T-helper 9 cell (primary cell): ENCODE measurements at regions not wholly inside any gene's neighbourhood (a gene's known extent, or its start where the extent isn't known, plus 50 kb on each side); places are given as distances from the start of the nearest gene placed in this dataset.
"Not testable (repeated sequence)": the region's sequence is repeated elsewhere in the genome, so short reads cannot be mapped to it uniquely, and the experiment has no call there.

Experiments used
- DNase-seq: peaks from one replicate; pipeline ENCODE4 v3.0.0-alpha.2; 2020

DNA sequence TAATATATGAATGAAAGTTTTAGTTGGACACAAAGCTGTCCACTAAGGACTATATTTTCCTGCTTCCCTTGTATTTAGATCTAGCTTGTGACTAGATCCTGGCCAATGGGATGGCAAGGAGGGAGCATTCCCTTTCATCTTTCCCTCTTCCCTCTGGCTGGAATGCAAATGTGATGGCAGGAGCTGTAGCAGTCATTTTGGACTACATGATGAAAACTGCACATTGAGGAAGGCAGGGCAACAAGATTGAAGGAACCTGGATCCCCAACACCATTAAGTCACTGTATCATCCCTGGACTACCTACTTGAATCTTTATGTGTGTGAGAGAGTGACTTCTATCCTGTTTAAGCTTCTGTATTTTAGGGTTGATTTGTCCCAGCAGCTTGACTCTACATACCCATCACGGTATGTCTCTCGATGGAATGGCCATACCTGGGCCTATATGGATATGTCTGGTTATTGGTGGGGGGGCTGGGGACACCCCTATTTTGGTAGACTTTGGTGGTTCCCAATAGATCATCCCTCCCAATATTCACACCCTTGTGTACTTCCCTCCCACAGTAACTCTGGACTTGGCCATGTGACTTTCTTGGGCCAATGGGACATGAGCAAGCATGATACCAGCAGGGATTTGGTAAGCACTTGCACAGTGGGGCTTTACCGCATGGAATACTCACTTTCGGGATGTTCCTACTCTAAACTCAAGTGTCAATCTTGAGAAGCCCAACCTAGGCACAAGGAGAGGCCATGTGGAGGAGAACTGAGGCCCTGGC lies 128.5 kb downstream of the VEGFA start:
- DNase-seq: no peak

DNA sequence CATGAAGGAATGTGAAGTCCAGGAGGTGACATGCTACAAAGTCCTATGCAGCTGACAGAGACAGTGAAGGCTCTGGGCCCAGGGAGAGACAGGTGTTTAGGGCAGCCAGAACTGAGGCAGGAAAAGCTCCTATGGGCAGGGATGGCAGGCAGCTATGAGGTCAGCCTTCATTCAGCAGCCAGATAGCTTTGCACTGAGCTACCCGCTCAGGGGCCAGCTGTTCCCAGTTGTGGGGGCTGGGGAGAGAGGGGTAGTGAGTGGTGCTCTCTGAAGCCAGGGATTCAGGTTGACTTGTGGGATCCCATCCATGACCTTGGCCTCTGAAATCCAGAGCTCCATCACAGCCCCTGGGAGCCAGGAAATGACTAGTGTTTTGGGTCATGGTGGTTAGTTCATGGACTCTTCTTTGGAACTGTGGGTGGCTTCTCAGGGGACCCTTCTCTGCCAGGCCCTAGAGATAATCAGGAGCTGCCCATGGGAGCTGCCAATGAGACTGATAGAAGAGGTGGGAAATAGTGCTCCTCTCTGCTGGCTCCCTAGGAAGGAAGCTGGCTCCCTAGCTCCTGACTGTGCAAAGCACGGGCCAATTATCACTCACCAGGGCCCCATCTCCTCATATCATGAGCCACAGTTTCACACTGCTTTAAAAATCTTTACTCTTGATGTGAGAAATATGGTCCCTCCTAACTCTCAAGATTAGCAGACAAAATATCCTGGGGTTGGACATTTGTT lies 127.7 kb downstream of the VEGFA start:
- no peak for DNase-seq

- no peak for DNase-seq
Measured at GRCh38 chr6:43896329-43897255, 126.6 kb downstream of the VEGFA start.

- DNase-seq: no peak
Measured at GRCh38 chr6:43895656-43896328, 125.8 kb downstream of the VEGFA start.

GRCh38 chr6:43893073-43893472 lies 123.1 kb downstream of the VEGFA start:
- no peak for DNase-seq

DNA sequence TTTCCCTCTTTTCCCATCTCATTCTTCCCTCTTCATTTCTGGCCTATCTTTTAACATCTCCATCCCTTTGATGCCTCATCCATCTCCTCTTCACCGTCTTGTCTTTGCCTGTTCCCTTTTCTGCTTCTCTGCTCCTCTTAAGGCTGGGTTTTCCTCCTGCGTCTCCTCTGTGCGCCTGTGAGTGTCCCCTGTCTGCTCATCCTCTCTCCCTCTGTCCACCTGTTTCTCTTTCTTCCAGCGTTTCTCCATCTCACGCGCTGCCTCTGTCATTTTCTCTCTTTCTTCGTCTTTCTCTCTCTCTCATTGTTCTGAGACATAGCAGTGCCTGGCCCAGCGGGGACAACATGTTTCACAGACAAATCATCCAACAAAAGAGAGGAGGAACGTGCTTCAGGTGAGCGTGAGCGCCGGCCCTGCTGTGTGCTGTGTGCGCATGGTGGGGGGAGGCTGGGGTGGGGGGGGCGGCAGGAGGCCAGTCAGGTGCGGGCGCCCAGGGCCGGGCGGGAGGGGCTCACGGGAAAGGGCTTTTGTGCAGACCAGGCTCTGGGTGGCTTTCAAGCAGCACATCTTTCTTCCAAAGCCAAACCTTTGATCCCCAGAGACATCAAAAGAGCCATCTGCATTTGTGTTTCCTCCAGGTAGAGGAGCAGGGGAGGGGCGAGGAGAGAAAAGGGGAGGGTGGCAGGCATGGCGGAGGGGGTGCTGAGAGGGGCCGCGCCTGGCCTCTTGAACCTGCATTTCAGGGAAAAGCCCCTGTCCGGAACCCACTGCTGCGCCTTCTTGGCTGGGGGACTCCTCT lies 121.3 kb downstream of the VEGFA start:
- no peak for DNase-seq

DNA sequence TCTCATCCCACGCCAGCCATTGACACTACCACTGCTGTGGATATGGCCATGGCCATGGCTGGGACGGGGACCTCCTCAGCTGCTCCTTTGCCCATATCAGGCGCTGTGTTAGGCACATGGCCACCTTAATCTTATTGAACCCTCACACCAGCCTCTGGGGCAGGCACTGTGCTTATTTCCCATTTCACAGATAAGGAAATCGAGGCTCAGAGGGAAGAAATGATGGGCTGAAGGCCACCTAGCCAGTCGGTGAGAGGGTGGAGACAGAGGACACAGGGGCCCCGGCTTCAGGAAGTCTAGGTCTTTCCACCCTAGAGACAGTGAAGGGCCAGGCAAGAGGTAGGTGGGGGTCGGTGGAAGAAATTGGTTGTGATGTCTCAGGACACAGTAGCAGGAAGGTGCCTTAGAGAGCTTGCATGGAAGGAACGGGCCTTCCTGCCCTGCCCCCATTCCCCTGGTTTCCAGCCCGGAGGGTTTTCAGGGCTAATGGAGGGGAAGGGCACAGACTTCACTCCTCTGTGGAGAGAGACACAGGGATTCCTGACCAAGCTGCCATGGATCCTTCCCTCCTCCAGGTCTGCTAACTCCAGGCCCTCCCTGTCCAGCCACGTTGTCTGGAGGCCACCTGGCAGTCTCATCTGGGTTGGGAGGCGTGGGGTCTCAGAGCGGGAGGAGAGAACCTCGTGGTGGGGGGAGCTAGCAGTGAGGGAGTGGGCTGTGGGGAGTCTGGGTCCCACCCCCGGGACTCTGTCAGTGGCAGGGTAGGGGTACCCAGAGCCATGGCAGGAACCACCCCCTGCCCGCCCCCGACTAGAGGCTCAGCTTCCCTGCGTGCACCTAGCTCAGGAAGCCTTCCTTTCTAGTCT lies 120.4 kb downstream of the VEGFA start:
- no peak for DNase-seq

DNA sequence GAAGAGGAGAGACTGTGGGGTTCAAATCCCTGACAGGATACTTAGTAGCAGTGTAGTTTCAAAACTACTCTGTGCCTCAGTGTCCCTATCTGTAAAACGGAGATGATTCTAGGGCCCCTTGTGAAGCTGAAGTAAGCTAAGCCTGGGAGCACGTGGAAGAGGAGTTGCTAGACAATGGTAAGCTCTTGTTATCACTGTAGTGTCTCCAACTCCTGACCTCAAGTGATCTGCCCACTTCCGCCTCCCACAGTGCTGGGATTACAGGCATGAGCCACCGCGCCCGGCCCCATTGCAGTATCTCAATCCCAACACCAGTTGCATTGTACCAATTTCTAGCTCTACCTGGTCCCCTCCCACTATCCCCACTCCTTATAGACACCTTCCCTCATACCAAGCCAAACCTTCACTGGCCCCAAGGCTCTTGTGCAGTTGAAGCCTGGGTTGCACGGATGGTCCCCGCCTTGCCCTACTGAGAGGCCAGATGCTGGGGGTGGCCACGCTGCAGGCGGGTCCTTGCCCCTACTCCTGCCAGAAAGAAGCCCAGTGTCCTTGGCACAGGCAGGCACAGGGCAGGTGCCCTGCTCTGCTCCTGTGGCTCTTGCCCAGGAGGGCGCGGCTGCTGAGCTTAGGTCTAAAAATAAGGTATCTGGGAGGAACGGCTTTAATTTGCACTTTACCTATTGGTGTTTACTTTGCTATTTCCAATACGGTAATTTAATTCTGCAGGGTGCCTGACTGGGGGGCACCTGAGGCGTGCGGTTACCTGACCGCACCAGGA lies 118.1 kb downstream of the VEGFA start:
- no peak for DNase-seq

DNA sequence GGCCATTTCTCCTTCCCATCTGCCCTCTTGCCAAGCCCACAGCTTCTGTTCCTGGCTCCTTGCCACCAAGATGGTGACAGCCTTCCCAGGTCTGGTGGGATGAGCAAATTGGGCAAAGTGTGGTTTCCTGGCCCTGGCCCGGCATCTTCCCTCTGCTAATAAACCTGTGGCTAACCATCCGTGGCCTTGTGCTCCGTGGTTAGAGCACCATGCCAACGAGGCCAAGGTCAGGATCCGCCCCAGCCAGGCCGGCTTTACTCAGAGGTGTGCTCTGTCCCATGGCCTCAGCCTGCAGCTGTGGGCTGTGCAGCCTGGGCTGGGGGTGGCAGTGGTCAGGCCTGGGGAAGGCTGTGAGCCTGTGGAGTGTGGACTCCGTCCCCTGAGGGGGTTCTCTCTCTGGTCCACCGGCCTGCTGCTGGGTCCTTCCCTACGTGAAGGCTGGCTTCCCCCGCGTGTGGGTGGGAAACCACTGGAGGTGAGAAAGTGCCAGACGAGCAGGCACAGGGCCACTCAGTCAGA lies 117.4 kb downstream of the VEGFA start:
- no peak for DNase-seq

GRCh38 chr6:43886717-43887339 lies 116.8 kb downstream of the VEGFA start:
- no peak for DNase-seq

GRCh38 chr6:43886067-43886461 lies 116.1 kb downstream of the VEGFA start:
- no peak for DNase-seq

GRCh38 chr6:43885399-43886066 lies 115.5 kb downstream of the VEGFA start:
- no peak for DNase-seq

- DNase-seq: no peak
Measured at GRCh38 chr6:43884652-43885022, 114.6 kb downstream of the VEGFA start.

DNA sequence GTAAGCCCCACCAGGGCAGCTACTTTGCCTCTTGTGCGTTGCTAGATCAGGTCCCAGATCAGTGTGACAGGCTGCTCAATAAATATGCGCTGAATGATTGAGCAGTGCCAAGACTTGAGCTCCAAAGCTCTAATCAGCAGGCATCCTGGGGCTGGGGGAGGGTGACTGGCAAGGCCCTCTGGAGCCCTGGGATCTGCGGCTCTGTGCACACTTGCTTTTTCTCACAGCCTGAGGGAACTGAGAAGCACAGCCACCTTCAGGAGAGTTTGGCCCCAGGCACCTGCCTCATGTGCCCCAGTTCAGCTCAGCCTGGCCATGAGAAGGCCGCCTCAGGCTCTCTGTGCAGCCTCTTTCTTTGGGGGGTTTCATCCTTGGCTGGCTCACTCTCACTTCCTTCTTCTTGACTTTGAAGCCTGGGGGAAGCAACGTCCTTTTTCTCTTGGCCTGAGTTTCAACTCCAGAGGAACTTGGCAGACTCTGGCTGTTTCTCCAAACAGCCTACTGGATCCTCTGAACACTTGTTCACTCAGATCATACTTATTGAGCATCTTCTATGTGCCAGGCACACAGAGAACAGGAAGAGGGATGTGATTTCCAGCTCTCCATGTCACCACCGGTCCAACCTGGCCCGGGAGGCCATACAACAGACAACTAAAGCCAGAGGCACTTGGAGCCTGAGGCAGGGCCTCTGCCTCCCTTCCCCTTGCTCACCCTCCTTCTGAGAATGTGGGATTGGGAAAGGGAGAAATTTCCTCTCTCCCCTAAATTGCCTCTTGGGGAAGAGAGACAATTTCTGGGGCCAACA lies 114.0 kb downstream of the VEGFA start:
- DNase-seq: no peak

DNA sequence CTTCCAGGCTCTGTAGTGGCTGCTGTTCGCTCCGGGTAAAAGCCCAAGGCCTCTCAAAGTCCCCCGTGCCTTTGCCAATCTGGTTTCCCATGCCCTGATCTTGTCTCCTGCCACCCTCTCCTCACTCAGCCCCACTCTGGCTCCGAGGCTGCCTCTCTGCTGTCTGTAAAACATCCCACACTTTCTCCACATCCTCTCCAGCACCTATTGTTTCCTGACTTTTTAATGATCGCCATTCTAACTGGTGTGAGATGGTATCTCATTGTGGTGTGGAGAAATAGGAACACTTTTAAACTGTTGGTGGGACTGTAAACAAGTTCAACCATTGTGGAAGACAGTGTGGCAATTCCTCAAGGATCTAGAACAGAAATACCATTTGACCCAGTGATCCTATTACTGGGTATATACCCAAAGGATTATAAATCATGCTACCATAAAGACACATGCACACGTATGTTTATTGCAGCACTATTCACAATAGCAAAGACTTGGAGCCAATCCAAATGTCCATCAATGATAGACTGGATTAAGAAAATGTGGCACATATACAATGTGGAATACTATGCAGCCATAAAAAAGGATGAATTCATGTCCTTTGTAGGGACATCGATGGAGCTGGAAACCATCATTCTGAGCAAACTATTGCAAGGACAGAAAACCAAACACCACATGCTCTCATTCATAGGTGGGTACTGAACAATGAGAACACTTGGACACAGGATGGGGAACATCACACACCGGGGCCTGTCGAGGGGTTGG lies 112.9 kb downstream of the VEGFA start:
- DNase-seq: not testable (repeated sequence)

- no peak for DNase-seq
Measured at GRCh38 chr6:43880236-43881137, 110.5 kb downstream of the VEGFA start.
